Neural progenitor cell (in vitro differentiated cells): ENCODE measurements at regions not wholly inside any gene's neighbourhood (a gene's known extent, or its start where the extent isn't known, plus 50 kb on each side); places are given as distances from the start of the nearest gene placed in this dataset.

Experiments used
- DNase-seq: peaks from one replicate; pipeline ENCODE4 v3.0.0-alpha.2; 2016; ENCODE audit warnings: low spot score
- H2AFZ ChIP-seq: fragments of 200-600 bp; sonication (generic); replicated peaks from 2 replicates; pipeline ENCODE4 v1.6.1; 2016; ENCODE audit warnings: antibody characterized with exemption
- H3F3A ChIP-seq: fragments of 200-600 bp; sonication (generic); 2 replicates; pipeline ENCODE4 v1.6.1; 2016; ENCODE audit warnings: antibody characterized with exemption, low read depth
- H3K27ac ChIP-seq: fragments of 200-600 bp; sonication (generic); 2 replicates; pipeline ENCODE4 v1.5.1; 2016; ENCODE audit warnings: mild to moderate bottlenecking
- H3K27me3 ChIP-seq: fragments of 200-600 bp; sonication (generic); 2 replicates; pipeline ENCODE4 v1.6.1; 2016; ENCODE audit warnings: mild to moderate bottlenecking, moderate library complexity
- H3K36me3 ChIP-seq: fragments of 200-600 bp; sonication (generic); 2 replicates; pipeline ENCODE4 v1.5.1; 2016
- H3K4me1 ChIP-seq: fragments of 200-600 bp; sonication (generic); 2 replicates; pipeline ENCODE4 v1.6.1; 2016; ENCODE audit warnings: mixed run types
- H3K4me2 ChIP-seq: fragments of 200-600 bp; sonication (generic); 2 replicates; pipeline ENCODE4 v1.6.1; 2016
- H3K4me3 ChIP-seq: fragments of 200-600 bp; sonication (generic); 2 replicates; pipeline ENCODE4 v1.5.1; 2016
- H3K79me2 ChIP-seq: fragments of 200-600 bp; sonication (generic); 2 replicates; pipeline ENCODE4 v1.6.1; 2016; ENCODE audit warnings: low read depth
- H3K9ac ChIP-seq: fragments of 200-600 bp; sonication (generic); 2 replicates; pipeline ENCODE4 v1.6.1; 2016
- H3K9me3 ChIP-seq: fragments of 200-600 bp; sonication (generic); 2 replicates; pipeline ENCODE4 v1.5.1; 2016; ENCODE audit warnings: low read depth
- H4K20me1 ChIP-seq: fragments of 200-600 bp; sonication (generic); 2 replicates; pipeline ENCODE4 v1.6.1; 2016; ENCODE audit warnings: low read depth
- H3K27ac Mint-ChIP-seq: 3 replicates; pipeline ENCODE4 v1.8.0; 2021; ENCODE audit warnings: mixed read lengths
- H3K27me3 Mint-ChIP-seq: 2 replicates; pipeline ENCODE4 v1.8.0; 2022; ENCODE audit warnings: low read depth, mild to moderate bottlenecking, inconsistent platforms, moderate library complexity, mixed read lengths; ENCODE audit not compliant: insufficient read depth
- H3K36me3 Mint-ChIP-seq: 3 replicates; pipeline ENCODE4 v1.8.0; 2021; ENCODE audit warnings: mixed read lengths
- H3K4me1 Mint-ChIP-seq: 3 replicates; pipeline ENCODE4 v1.8.0; 2021; ENCODE audit warnings: mixed read lengths
- H3K4me3 Mint-ChIP-seq: 3 replicates; pipeline ENCODE4 v1.8.0; 2021; ENCODE audit warnings: mild to moderate bottlenecking, moderate library complexity, mixed read lengths
- H3K9me3 Mint-ChIP-seq: 3 replicates; pipeline ENCODE4 v1.8.0; 2020; ENCODE audit warnings: mixed read lengths
- CTCF ChIP-seq: fragments of 200-600 bp; sonication (generic); IDR thresholded peaks from 2 replicates; pipeline ENCODE4 v1.5.1; 2017; ENCODE audit warnings: antibody characterized with exemption, mild to moderate bottlenecking
- EZH2 ChIP-seq: fragments of 200-600 bp; sonication (generic); IDR thresholded peaks from 2 replicates; pipeline ENCODE4 v1.6.1; 2017; ENCODE audit warnings: antibody characterized with exemption, mild to moderate bottlenecking, moderate library complexity
- EZH2phosphoT487 ChIP-seq: fragments of 200-600 bp; sonication (generic); IDR thresholded peaks from 2 replicates; pipeline ENCODE4 v1.6.1; 2017; ENCODE audit warnings: antibody characterized with exemption

GRCh38 chr4:179692222-179692621 is 2250.0 kb upstream of the AGA start:
- Histone ChIP-seq H3K9ac (no peak overlapping the region), H3K27me3 (no peaks in the 10 kb centered on the region), H4K20me1 (no peaks in the 10 kb centered on the region), H3F3A (no peaks in the 10 kb centered on the region), H3K4me3 (no peak overlapping the region), H3K79me2 (no peaks in the 10 kb centered on the region), H3K36me3 (no peaks in the 10 kb centered on the region), H2AFZ (no peak overlapping the region), H3K27ac (no peak overlapping the region), H3K4me1 (no peaks in the 10 kb centered on the region), H3K9me3 (no peaks in the 10 kb centered on the region), H3K4me2 (no peak overlapping the region)
- H3K4me3 Mint-ChIP-seq, result no peak overlapping the region
- H3K27ac Mint-ChIP-seq, result no peak overlapping the region
- DNase-seq, result no peak
- H3K9me3 Mint-ChIP-seq, result peaks cover 3% of the 10 kb centered on the region
- H3K27me3 Mint-ChIP-seq, result no peaks in the 10 kb centered on the region
- no peaks in the 10 kb centered on the region for H3K36me3 Mint-ChIP-seq
- no peak for TF ChIP-seq EZH2phosphoT487
- TF ChIP-seq CTCF, result no peak
- no peak for TF ChIP-seq EZH2
- no peaks in the 10 kb centered on the region for H3K4me1 Mint-ChIP-seq

GRCh38 chr4:179695175-179695574 is 2252.9 kb upstream of the AGA start:
- no peak overlapping the region for H3K9ac ChIP-seq
- Mint-ChIP-seq H3K27ac (no peak overlapping the region), H3K4me3 (no peak overlapping the region), H3K9me3 (peaks cover 3% of the 10 kb centered on the region), H3K27me3 (no peaks in the 10 kb centered on the region), H3K4me1 (no peaks in the 10 kb centered on the region), H3K36me3 (no peaks in the 10 kb centered on the region)
- no peaks in the 10 kb centered on the region for H3F3A ChIP-seq
- no peak for DNase-seq
- TF ChIP-seq EZH2, result no peak
- H3K27ac ChIP-seq, result no peak overlapping the region
- H3K4me3 ChIP-seq, result no peak overlapping the region
- no peaks in the 10 kb centered on the region for H3K27me3 ChIP-seq
- H3K4me1 ChIP-seq, result no peaks in the 10 kb centered on the region
- H3K36me3 ChIP-seq, result no peaks in the 10 kb centered on the region
- no peaks in the 10 kb centered on the region for H3K9me3 ChIP-seq
- no peak overlapping the region for H3K4me2 ChIP-seq
- H4K20me1 ChIP-seq, result no peaks in the 10 kb centered on the region
- no peak overlapping the region for H2AFZ ChIP-seq
- H3K79me2 ChIP-seq, result no peaks in the 10 kb centered on the region

GRCh38 chr4:179698321-179698720 is 2256.1 kb upstream of the AGA start:
- no peaks in the 10 kb centered on the region for H3K79me2 ChIP-seq

More at GRCh38 chr4:179698321-179698720, 2256.1 kb upstream of the AGA start:
- H3K27ac ChIP-seq, result no peak overlapping the region
- no peak for DNase-seq
- H3K4me1 ChIP-seq, result no peaks in the 10 kb centered on the region
- H3K9me3 ChIP-seq, result no peaks in the 10 kb centered on the region
- no peaks in the 10 kb centered on the region for H3F3A ChIP-seq
- Mint-ChIP-seq H3K4me1 (no peaks in the 10 kb centered on the region), H3K9me3 (peaks cover 3% of the 10 kb centered on the region), H3K27ac (no peak overlapping the region), H3K4me3 (no peak overlapping the region), H3K27me3 (no peaks in the 10 kb centered on the region), H3K36me3 (no peaks in the 10 kb centered on the region)
- no peak overlapping the region for H2AFZ ChIP-seq
- H3K36me3 ChIP-seq, result no peaks in the 10 kb centered on the region
- no peak overlapping the region for H3K9ac ChIP-seq
- no peak overlapping the region for H3K4me2 ChIP-seq
- TF ChIP-seq CTCF (no peak), EZH2phosphoT487 (no peak), EZH2 (no peak)
- H3K4me3 ChIP-seq, result no peak overlapping the region
- no peaks in the 10 kb centered on the region for H4K20me1 ChIP-seq
- no peaks in the 10 kb centered on the region for H3K27me3 ChIP-seq
